HL-60 (cell line): ENCODE measurements at regions not wholly inside any gene's neighbourhood (a gene's known extent, or its start where the extent isn't known, plus 50 kb on each side); places are given as distances from the start of the nearest gene placed in this dataset.

Source experiments
- DNase-seq, 2 experiments: peaks; one replicate each; pipeline ENCODE4 v3.0.0-alpha.2; 2010 to 2020; ENCODE audit warnings: low read depth in 1 of 2, low spot score in 1 of 2
- H3K27ac ChIP-seq: fragments of 250-450 bp; sonication (Bioruptor Pico); replicated peaks from 2 replicates; pipeline ENCODE4 v1.5.1; 2020; ENCODE audit warnings: mild to moderate bottlenecking, moderate library complexity
- H3K27me3 ChIP-seq: fragments of 250-450 bp; sonication (Bioruptor Pico); 2 replicates; pipeline ENCODE4 v1.5.1; 2021; ENCODE audit warnings: mild to moderate bottlenecking, moderate library complexity; ENCODE audit not compliant: insufficient read depth, poor library complexity, severe bottlenecking
- H3K4me3 ChIP-seq: replicated peaks from 2 replicates; pipeline ENCODE4 v1.5.1; 2011; ENCODE audit warnings: mild to moderate bottlenecking, control low read depth, low read length; ENCODE audit not compliant: insufficient read depth
- CTCF ChIP-seq: IDR thresholded peaks from one replicate; pipeline ENCODE4 v1.5.1; 2011; ENCODE audit warnings: low read length, control low read depth, inconsistent platforms; ENCODE audit not compliant: insufficient read depth
- GABPA ChIP-seq: IDR thresholded peaks from 2 replicates; pipeline ENCODE4 v1.6.1; 2012; ENCODE audit warnings: low read depth
- POLR2AphosphoS5 ChIP-seq: IDR thresholded peaks from 2 replicates; pipeline ENCODE4 v1.6.1; 2012; ENCODE audit warnings: low read depth
- REST ChIP-seq: IDR thresholded peaks from 2 replicates; pipeline ENCODE4 v1.6.1; 2012; ENCODE audit warnings: low read depth; ENCODE audit not compliant: insufficient replicate concordance
- SPI1 ChIP-seq: IDR thresholded peaks from 2 replicates; pipeline ENCODE4 v1.6.1; 2012; ENCODE audit warnings: low read depth, mild to moderate bottlenecking, borderline replicate concordance

- TF ChIP-seq REST (no peak), CTCF (no peak), GABPA (no peak), SPI1 (no peak)
- peaks cover 2% of the 10 kb centered on the region for H3K27me3 ChIP-seq
- H3K4me3 ChIP-seq, result no peak overlapping the region
- no peak overlapping the region for H3K27ac ChIP-seq
- no peak for DNase-seq
Observed at GRCh38 chr9:135022191-135022870, 65.1 kb upstream of the OLFM1 start.

GRCh38 chr9:135023088-135023785 is 64.2 kb upstream of the OLFM1 start:
- TF ChIP-seq POLR2AphosphoS5 (no peak), SPI1 (no peak), CTCF (no peak), REST (no peak), GABPA (no peak)

GRCh38 chr9:135023786-135024405 is 63.6 kb upstream of the OLFM1 start:
- Histone ChIP-seq H3K4me3 (no peak overlapping the region), H3K27ac (no peak overlapping the region), H3K27me3 (peaks cover 2% of the 10 kb centered on the region)
- DNase-seq, result no peak
- TF ChIP-seq POLR2AphosphoS5 (no peak), REST (no peak), SPI1 (no peak), CTCF (no peak), GABPA (no peak)

More at GRCh38 chr9:135023088-135023785, 64.2 kb upstream of the OLFM1 start:
- peaks cover 2% of the 10 kb centered on the region for H3K27me3 ChIP-seq
- H3K27ac ChIP-seq, result no peak overlapping the region
- H3K4me3 ChIP-seq, result no peak overlapping the region
- no peak for DNase-seq
